Epidermal melanocyte (primary cell): ENCODE measurements at regions not wholly inside any gene's neighbourhood (a gene's known extent, or its start where the extent isn't known, plus 50 kb on each side); places are given as distances from the start of the nearest gene placed in this dataset.

Experiments
- DNase-seq: peaks from one replicate; pipeline ENCODE4 v3.0.0; 2011; ENCODE audit warnings: low spot score; ENCODE audit not compliant: insufficient read length

GRCh38 chr10:110355141-110355831 is 50.6 kb upstream of the SMNDC1 start:
- DNase-seq, result no peak

DNA sequence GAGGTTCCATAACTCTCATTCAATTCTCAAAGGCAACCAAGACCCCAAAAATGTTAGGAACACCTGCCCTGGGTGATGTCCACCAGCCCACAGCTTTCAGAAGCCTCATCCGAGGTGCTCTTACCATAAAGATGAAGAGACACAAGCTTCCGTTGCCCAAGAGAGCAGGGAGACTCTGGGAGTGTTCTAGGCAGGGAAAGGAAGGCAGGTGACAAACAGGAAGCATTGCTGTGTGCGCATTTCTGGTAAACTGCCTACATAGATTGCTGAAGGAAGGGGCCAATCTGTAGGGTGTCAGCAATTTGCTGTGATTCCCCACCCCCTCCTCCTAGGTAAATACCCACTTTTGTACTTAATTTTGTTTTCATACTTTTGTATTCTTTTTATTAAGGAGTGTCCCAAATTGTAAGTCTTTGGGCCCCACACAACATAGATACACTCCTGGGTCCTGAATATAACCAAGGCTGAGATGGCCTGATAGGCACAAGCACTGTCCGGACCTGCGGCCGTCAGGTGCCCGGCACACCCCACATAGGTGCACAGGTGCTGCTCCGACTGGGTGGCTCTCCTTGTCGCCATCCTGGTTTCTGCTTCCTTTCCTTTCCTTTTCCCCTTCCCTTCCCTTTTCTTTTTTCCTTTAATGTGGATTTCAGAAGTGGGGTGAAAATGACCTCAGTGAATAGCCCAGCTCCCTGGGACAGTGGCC is 51.4 kb upstream of the SMNDC1 start:
- DNase-seq, result no peak

DNA sequence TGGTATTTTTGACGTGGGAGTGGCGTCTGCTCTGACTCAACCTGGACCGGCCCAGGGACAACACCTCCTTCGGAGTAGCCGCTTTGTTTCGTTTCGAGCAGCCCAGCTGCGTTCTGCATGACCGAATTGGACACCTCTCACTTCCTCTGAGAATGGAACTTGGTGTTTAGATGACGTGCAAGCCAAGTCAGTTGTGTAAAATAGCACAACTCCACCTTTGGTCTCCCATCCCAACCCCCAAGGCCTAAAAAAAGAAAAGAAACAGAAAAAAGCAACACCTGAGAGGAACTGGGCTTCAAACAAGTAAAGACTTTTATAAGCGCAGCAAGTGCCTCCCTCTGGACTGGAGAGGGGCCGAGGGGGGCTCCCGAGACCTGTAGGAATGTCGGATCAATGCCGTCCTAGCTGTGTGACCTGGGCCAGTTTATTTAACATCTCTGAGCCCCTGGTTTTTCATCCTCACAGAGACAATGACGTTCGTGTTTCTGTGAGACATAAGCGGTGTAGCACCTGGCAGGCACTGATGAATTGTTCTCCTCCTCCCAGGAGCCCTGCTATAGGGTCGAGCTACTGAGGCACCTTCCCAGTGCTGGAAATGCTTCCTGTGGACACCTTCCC is 52.0 kb upstream of the SMNDC1 start:
- no peak for DNase-seq

GRCh38 chr10:110357252-110357780 is 52.6 kb upstream of the SMNDC1 start:
- DNase-seq, result no peak

- DNase-seq, result no peak
Observed at GRCh38 chr10:110357871-110358270, 53.2 kb upstream of the SMNDC1 start.

GRCh38 chr10:110358278-110358677 is 53.6 kb upstream of the SMNDC1 start:
- no peak for DNase-seq

- DNase-seq, result no peak
Observed at GRCh38 chr10:110358869-110359629, 54.3 kb upstream of the SMNDC1 start.

GRCh38 chr10:110360857-110361474 is 56.2 kb upstream of the SMNDC1 start:
- no peak for DNase-seq

DNA sequence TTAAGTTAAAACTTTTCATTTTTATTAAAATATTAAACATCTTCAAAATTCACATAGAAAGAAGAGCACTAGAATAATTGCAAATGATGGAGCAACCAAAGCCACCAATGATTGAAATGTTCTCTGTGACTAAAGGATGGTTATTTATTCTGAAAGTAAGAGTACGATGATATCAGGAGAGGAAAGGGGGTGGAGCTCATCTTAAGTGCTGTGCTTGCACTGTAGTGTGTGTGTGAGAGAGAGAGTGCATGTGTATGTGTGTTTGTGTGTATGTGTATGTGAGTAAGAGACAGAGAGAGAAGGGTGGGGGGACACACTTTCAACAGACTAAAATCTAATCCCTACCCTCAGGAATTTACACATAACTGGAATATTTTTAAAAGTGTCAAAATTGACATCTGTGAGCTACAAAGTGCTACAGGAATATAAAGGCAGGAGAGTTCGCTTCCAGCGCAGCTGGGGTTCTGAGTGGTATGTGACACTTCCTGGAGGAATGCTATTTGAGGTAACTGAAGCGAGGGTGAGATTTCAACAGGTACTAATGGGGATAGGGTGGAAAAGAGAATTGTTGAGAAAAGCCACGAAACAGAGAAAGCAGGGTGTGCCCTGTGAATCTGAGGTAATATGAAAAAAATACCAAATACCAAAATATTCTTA is 57.2 kb upstream of the SMNDC1 start:
- DNase-seq, result no peak

DNA sequence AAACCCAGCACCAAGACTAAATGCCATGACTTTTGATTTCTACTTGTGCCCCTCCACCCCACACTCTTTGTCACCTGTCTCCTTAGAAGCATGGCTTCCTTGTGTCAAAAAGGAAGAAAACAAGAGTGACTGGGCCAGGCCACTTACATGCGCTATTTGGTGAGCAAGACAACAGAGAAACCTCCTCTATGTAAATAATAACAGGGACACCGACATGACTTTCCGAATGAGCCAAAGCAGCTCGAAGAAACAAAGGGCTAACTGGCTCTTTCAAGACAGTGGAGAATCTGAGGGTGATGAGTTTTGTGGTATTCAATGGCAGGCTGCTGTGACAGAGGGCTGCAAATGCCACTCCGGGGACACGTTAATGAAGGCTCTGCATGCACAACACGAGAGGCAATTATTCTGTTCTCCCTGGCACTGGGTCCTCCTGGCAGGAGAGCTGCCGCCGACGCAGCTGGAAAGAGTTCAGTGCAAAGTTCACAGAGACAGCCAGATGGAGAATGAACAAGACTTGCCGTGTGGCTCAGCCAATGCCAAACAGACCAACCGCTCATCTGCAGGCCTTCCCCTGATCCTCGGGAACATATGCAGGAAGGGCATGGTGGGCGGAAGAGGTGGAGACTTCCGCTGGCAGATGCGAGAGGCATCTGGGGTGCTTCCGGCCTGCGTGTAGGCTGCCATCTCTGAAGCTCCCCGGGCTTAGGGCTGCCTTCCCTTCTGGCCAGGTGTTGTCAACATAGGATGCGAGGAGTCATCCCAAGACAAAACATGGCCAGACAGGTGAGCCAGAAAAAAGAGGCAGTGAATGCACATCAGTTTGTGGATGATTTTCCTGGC is 59.1 kb upstream of the SMNDC1 start:
- no peak for DNase-seq

- DNase-seq, result no peak
Observed at GRCh38 chr10:110364531-110364937, 59.8 kb upstream of the SMNDC1 start.

- DNase-seq, result no peak
Observed at GRCh38 chr10:110365356-110366143, 60.8 kb upstream of the SMNDC1 start.

DNA sequence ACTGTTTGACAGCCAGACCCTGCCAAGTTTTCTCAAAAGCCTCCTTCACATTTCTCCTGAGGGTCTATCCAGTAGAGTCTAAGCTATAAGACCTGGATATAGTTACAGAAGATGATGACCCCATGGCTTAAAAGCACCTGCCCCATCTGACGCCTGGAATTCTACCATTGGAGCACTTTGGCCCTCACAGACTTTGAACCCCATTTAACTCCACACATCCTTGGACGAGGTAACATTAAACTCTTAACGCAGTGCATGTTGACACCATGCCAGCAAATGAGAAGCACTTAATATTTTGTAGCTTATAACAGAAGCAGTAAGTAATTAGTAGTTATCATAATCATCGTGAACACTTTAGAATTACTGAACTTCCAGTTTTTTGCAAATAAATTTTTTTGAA is 61.9 kb upstream of the SMNDC1 start:
- no peak for DNase-seq

GRCh38 chr10:110368002-110368401 is 63.3 kb upstream of the SMNDC1 start:
- DNase-seq, result no peak

DNA sequence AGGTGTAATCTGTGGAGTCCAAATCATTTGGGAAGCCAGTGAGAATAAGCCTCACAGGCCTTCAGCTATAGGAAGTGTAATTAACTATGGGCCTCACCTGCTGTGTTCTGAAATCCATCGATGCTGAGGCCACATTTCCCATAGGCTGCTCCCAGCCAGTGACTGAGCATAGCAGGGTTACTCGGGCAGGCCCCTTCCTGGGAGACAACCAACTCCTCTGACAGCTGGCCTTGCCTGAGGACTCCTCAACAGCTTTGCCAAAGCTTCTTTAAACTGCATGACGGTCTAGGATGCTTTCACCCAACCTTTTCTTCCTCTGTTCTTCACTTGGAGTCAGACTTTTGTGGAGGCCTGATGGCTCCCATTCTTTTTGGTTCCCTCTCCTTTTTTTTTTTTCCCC is 63.8 kb upstream of the SMNDC1 start:
- no peak for DNase-seq

GRCh38 chr10:110370006-110370405 is 65.3 kb upstream of the SMNDC1 start:
- DNase-seq, result no peak

DNA sequence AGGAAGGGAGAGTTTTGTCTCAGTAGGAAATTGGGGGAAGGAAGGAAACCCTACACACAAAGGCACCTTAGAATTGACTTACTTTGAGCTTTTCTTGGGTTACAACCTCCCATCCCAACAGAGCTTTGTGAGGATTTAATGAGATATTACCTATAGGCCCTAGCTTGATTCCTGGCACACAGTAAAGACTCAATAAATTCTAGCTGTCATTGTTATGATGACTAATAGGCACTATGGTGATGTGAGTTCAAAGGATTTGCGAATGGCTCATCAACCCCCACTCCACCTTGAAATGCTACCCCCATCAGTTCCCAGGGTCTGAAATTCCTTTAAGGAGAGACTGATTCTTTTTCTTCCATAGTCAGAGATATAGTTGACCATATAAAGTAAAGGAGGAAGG is 67.9 kb upstream of the SMNDC1 start:
- DNase-seq, result no peak

DNA sequence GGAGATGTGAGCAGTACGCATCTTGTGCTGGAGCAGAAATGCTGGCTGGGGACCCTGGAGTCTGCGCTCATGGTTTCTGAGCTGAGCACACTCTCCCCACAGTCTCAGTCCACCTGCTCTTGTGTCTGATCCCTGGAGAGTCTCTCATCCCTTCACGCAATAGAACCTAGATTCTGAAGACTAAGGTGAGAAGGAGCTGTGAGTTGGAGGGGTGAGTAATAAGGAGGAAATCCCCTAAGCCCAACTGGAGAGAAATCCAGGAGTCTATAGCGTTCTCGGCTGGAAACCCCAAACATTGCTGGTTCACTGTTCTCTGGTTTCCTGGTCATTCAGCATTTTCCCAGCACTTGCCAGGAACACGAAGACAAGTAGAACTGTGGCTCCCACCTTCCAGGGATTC is 68.3 kb upstream of the SMNDC1 start:
- no peak for DNase-seq
